Eye (tissue), 1 donor: ENCODE measurements at regions not wholly inside any gene's neighbourhood (a gene's known extent, or its start where the extent isn't known, plus 50 kb on each side); places are given as distances from the start of the nearest gene placed in this dataset.
"Not testable (repeated sequence)": the region's sequence is repeated elsewhere in the genome, so short reads cannot be mapped to it uniquely, and the experiment has no call there.

ENCODE experiments used
- DNase-seq: peaks from one replicate; pipeline ENCODE4 v3.0.0-alpha.2; 2015

DNA sequence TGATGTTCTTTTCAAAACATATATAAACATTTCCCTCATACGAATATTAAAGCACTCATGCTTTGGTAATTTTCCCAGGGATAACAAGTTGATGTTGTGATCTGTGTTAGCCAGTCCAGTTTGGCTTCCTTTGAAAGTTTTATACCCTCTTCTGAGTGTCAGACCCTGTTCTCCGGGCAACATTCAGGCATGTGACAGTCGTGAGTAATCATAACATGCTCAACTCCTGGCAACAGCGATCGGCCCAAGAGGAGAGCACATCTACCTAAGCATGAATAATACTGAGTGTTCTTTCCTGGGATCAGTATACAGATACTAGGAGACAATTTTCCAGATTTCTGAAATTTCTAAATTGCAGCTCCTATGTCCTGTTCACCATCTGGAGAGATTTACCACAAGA lies 1086.4 kb downstream of the CDH8 start:
- DNase-seq = no peak

DNA sequence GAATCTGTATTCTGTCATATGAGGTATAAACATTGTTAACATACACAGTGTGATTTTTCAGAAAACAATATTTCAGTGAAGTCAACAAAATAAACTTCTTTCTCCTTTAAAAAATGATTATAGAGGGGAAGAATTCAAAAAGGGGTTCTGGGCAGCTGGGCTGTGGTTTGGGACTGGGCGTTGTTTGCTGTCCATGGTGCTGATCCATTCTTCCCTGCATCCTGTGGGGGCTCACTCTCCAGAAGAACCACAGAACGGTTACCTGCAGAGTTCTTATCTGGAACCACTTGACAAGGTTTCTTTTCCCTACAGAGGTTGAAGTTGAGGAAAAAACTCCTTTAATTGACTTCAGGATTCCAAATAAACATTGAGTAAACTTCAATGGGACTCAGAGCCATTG lies 1091.0 kb downstream of the CDH8 start:
- DNase-seq = peak; percentile 80

DNA sequence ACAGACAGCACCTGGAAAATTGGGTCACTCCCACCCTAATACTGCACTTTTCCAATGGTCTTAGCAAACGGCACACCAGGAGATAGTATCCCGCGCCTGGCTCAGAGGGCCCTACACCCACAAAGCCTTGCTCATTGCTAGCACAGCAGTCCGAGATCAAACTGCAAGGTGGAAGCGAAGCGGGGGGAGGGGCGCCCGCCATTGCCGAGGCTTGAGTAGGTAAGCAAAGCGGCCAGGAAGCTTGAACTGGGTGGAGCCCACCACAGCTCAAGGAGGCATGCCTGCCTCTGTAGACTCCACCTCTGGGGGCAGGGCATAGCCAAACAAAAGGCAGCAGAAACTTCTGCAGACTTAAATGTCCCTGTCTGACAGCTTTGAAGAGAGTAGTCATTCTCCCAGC lies 1100.0 kb downstream of the CDH8 start:
- not testable (repeated sequence) for DNase-seq

DNA sequence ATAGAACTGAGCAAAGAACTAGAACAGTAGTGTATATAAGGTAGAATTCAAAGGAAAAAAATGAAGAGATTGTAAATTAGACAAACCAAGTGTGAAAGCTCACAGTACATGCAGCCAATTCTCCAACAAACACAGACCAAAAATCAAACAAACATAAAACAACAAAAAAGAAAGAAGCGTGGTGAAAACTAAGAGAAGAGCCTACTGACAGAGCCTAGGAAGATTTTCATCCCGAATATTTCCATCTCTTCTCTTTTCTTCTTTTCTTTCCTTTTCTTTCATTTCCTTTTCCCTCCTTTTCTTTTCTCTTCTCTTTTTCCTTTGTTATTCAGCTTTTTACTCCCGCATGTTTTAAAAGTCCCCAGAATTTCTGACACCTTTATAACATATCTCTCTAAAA lies 1103.6 kb downstream of the CDH8 start:
- DNase-seq = no peak

DNA sequence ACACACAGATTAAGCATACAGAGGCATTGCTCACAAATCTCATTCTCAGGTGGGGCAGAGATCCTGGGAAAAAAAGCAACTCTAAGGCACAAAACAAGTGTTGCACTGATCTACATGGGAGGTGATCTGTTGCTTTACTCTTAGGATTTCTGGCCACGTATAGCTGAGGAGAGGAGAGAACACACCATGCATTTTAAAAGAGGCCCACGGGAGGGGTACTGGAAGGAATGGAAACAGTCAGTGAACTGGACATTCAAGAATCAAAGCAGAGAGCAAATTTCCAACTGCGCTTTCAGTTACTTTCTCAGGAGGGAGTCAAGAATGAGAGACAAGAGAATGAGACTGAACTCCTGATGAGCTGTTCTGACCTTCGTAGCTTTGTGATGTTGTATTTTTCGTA lies 1105.9 kb downstream of the CDH8 start:
- no peak for DNase-seq

DNA sequence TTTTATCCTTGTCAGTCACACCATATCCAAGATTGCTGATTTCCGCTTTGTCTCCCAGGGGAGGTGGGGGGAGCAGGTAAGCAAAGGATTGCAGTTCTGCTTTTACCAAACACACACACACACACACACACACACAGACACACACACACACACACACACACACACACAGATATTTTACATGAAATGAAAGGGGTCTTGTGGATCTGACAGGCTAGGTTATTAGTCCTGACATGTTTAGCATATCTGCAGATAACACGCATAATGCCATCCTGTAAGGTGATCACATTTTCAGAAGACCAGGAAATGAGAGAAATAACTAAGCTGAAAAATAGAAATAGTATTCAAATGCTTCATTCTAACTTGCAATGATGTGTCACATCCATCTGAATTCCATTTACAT lies 1113.3 kb downstream of the CDH8 start:
- DNase-seq = peak; percentile 12

DNA sequence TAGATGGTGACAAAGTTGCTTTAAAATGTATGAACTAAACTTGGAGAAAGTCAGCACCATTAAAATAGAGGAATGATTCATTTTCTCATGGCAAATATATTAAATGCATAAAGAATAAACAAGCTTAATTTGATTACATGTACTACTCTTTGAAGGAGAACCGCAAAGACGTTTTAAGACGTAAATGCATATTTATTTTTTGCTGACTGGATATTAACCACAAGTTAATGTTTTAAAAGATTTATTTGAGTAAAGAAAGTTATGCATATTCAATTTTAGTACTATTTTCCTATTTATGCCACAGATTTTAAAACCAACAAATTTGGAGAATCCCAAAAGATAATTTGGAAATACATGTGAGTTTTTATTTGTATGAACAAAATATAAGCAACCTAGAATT lies 1121.9 kb downstream of the CDH8 start:
- no peak for DNase-seq

DNA sequence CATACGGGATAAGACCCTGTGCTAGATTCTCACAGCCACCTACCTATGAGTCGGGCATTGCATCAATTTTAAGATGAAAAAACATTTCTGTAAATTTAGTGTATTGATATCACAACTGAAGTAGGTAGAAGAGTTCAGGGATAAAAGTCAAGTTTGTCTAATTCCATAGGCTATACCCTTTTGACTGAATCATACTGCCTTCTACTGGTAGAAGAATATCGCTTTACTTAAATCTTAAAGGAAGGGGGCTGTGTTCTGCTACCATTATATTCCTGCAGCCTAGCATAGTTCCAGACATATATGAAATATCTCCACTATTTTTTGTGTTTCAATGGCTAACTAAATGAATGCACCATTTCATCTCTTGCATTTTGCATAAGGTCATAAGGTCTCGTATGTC lies 1128.6 kb downstream of the CDH8 start:
- DNase-seq = no peak

DNA sequence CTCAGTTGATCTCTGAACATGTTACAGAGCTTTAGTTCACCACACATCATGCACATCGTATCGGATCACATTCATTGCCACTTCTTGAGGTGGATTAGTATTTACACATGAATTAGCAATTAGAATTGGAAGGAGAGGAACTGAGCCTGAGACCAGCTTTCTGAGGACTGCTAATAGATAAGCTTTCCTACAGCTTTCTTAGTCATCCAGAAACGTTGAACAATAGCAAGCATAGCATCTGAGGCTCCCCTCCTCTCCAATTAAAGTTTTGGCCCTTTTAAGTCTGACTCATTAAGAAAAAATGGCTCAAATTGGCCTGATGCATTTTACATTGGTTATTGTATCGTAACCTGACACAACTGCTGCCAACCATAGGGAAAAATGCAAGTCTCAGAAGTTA lies 1130.4 kb downstream of the CDH8 start:
- peak; percentile 85 for DNase-seq

DNA sequence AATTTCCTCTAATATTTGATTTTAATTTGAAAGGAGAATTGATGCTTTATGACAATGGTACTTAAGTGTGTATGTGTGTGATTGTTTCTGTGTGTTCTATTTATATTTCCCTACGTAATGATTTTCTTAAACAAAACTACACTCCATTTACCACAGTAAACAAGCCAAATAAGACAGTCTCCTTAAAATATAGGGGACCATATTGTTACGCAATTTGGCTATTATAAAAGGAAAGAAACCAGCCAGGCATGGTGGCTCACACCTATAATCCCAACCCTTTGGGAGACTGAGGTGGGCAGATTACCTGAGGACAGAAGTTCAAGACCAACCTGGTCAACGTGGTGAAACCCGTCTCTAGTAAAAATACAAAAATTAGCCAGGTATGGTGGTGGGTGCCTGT lies 1134.1 kb downstream of the CDH8 start:
- DNase-seq = no peak

DNA sequence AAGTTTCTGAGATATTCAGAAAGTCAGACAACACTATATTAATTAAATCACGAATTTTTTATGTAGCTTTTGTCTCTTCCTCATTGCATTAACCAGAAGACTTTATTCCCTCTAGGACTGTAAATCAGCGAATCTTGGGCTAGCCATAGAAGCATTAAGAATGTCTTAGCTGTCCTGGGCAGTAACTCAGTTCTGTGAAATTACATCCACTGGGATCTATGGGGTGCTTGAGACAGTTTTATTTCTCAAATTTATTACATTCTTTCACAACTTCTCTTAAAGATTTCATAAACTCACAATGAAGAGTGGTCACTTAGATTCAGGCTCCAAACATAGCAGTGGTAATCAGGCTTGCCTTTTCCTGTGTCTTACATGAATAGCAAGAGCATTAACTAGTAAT lies 1153.4 kb downstream of the CDH8 start:
- no peak for DNase-seq

DNA sequence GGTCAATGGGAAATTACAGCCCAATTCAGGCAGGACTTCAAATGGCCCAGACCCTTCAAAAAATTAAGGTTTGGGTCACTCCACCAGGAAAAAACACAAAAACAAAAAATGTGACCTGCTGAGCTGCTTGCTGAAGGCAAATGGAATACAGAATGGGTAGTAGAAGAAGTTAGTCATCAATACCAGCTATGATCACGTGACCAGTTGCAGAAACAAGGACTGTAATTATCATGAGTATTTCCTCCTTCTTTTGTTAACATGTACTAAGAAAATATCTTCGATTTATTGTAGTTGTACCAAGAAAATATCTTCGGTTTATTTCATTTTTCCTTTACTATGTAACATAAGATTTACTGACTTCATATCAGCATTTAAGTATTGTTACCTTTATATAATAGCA lies 1183.6 kb downstream of the CDH8 start:
- DNase-seq = no peak

DNA sequence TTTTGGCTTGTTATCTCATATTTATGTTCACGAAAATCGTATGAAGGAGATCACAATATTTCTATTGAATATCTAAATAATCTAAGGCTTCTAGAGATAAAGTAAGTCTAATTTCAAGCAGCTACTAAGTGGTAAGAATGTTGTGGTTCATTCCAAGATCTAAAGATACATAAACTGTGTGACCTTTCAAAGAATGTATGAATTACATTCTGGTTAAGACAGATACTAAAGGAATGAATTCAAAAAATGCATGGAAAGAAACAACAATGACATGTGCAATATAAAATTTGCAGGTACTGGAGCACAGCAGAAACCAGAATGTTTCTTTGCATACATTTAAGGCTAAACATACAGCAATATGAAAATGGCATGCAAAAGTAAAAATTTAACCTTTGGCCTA lies 1214.6 kb downstream of the CDH8 start:
- DNase-seq = no peak

DNA sequence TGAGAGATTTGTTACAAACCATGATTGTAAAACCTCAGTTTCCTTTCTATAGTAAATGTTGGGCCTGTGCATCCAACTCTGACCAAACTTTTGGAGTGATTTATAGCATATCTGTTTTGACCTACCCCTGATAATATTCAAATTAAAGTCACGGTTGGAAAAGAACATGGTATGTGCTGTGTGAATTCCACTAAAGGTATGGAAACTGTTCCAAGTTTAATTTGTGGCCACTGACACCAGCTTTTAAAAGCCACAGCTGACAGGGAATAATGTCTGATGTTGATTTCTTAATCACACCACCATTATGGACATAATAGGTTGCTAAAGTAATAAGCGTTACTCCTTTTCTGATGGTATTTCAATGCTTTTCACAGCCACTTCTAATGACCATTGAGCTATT lies 1215.9 kb downstream of the CDH8 start:
- no peak for DNase-seq

DNA sequence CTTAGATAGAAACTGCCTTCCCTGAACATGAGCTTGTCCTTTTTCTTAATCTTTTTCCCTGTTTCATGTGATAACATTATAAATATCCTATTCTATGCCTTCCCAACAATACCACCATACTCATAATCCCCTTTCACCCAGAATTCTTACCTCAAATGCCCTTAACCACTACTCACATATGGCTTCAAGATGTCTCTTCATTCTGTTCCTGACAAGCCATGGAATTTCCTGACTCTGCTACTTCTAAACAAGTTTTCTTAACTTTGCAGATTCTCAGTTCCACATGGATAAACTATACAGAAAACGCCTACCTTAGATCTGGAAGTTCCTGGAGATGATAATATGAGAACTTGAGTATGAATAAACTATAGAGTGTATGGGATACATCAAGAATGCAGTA lies 1217.8 kb downstream of the CDH8 start:
- no peak for DNase-seq

DNA sequence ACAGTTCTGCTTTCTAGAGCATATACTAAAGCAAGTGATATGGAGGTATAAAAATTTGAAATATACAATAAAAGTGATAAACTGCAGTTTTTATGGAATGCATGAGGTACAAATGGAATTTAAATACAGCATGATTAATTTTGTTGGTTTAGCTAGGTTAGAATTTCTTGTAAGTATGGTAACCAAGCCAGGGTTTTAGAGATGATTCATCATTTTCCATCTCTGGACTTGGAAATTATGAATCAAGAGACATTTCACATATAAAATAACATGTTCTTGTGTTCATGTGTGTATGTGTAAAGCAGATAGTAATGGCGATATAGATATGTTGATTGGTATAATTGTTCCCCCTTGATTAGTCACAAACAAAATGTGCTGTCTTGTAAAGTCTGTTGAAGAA lies 1219.8 kb downstream of the CDH8 start:
- DNase-seq = no peak

DNA sequence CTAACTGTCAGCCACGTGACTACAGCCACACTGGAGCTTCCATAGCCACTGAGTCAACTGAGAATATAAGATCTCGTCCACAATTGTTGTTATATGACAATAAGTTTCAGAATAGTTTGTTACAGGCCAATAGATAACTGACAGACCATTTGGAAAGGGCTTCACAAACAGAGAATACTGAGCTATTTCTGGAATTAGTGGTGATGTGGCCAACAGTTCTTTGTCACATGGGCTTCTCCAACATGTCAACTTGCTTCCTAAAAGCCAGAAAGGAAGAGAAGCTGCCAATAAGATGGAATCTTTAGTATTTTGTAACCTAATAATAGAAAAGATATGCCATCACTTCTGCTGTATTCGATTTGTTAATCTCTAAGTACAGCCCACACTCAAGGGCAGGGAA lies 1220.4 kb downstream of the CDH8 start:
- DNase-seq = no peak

DNA sequence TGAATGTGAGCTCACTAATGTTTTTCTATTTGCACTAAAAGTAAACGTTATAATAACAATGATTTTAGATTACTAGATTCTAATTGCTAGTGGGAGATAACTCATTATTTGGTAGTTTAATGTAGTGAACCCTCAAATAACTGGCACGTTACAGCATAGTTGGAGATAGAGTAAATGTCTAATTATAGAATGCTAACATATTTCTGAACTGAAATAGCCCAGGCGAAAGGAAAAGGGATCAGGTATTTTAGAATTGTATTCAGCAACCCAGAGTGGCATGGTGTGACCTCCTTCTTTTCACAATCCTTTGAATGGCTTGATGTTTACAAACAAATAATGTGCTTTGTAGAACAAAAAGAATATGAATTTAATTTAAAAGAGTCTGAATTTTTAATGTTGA lies 1221.2 kb downstream of the CDH8 start:
- no peak for DNase-seq

DNA sequence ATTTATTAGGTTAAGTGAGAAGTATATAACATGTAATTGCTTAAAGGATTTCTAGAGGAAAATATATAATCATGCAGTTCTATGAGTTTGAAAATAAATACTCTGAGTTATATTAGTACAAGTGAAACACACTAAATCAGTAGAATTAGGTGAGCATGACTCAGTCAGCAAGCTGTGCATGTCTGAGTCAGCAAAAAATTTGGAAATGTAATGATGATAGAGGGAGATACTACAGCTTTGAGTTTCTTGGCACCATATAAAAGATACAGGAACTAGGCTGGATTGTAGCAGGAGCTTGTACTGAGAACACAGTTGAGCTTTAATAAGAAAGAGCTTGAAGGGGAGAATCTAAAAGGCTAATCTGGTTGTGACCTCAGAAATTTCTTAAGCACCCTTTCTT lies 1224.6 kb downstream of the CDH8 start:
- DNase-seq = no peak

DNA sequence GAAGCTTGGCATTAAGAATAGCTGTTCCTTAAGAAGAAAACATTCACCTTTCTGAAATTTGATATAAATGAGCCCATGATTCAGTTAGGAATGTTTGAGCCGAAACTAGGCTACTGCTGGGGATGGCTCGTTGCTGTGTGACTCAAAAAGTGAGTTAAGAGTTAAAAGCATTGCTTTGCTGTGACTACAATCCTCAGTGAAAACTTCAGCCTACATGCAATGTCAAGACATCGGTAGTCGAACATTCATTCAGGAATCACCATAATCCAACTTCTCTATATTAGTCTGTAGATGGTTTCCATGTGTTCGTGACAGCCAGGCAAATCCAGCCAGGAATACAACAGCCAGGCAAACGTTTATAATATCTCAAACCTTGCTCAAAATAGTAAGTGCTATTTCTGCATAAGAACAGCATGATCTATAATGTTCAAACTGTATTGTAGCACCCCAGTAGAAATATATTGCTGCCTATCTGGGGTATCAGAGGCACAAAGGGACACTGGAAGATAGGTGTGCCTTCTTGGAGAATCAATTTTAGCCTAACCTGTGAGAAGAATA lies 1225.1 kb downstream of the CDH8 start:
- no peak for DNase-seq

DNA sequence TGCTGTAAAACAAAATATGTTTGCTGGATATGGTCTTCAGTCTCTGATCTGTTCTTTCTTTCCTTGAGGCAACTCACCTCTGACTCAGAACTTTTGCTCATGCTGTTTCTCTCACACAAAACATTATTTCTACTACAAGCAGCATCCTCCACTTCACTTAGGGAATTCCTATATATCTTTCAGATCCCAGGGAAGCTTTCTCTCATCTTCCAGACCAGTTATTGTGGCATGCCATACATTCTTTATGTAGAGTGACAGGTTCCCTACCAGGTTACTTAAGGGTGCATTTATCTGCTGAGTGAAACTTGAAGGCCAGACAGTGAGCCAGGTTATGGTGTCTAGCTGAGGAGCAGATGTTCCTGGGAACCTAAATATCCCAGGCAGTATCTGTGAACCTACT lies 1226.0 kb downstream of the CDH8 start:
- DNase-seq = no peak

DNA sequence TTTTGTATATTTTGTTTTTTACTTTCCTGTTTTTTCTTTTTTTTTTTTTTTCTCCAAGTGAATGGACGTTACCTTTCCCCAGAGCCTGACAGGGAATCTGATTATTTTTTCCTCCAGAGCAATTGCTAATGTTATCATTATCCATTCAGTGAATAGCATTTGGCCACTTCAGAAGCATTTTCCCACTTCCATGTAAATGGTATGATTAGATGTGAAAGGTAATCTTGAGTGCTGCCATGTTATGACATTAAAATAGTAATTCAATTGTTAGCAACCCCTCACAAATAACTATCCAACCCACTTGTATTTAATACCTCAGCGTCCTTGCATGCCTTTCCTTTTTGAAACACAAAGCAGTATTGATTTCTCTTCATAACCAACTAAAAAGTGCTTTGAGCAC lies 1243.8 kb downstream of the CDH8 start:
- no peak for DNase-seq

DNA sequence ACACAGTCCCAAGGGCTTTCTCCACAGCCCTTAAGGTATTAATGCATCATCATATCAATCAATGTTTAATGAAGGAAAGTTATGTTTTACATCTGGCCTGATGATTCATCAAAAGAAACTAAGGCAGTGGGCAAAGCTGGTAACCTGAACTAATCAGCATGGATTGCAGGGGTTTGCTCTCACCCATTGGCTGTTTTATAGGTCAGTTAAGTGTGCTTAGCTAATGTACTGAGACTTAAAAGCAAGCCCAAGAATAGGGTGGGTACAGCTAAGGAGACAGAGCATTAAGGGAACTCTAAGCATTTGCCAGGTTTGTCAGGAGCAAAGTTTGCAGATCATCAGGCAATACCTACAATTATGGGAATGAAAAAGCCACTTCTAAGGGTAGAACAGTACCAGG lies 1247.6 kb downstream of the CDH8 start:
- no peak for DNase-seq

DNA sequence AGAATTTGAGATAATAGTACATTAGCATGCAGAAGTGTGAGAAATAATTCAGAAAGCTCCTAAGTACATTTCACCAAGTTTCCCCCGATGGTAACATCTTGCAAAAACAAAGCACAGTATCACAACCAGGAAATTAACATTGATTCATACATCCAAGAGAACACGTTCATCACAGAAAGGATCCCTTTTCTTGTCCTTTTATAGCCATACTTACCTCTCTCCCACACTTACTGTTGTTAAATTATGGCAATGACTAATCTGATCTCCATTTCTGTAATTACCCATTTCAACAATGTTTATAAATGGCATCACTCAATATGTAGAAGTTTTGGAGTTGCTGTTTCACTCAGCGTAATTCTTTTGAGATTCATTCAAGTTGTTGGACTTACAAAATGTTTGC lies 1260.0 kb downstream of the CDH8 start:
- no peak for DNase-seq

DNA sequence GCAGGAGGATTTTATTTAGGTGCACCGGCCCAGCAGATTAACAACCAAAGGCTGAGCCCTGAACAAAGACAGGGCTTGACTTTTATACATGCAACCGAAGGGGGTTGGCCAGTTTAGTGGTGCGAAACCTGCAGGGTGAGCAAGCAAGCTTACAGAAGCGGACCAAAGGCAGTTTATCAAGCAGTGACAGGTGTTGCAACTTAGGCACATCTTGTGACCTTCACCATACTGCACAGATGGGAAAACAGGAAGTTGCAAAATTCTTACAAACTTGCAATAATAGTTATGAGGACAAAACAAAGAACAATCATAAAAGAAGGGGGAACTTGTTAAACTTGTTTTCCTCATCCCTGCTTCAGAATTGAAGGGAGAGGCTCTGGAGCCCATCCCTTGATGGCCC lies 1265.1 kb downstream of the CDH8 start:
- no peak for DNase-seq

DNA sequence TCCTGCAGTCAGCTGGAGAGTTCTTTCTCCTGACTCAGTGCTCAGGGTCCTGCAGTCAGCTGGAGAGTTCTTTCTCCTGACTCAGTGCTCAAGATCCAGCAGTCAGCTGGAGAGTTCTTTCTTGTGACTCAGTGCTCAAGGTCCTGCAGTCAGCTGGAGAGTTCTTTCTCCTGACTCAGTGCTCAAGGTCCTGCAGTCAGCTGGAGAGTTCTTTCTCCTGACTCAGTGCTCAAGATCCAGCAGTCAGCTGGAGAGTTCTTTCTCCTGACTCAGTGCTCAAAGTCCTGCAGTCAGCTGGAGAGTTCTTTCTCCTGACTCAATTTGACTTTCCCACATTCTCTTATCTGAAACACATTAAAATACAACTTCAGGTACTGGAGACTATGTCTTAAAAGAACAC lies 1265.9 kb downstream of the CDH8 start:
- DNase-seq = not testable (repeated sequence)
